Left kidney (tissue), 1 donor: ENCODE measurements at regions not wholly inside any gene's neighbourhood (a gene's known extent, or its start where the extent isn't known, plus 50 kb on each side); places are given as distances from the start of the nearest gene placed in this dataset.
A peak's percentile ranks its signal among the peaks of the same experiment; 100 is the strongest.

Experiments used
- DNase-seq: peaks from one replicate; pipeline ENCODE4 v3.0.0-alpha.2; 2013

DNA sequence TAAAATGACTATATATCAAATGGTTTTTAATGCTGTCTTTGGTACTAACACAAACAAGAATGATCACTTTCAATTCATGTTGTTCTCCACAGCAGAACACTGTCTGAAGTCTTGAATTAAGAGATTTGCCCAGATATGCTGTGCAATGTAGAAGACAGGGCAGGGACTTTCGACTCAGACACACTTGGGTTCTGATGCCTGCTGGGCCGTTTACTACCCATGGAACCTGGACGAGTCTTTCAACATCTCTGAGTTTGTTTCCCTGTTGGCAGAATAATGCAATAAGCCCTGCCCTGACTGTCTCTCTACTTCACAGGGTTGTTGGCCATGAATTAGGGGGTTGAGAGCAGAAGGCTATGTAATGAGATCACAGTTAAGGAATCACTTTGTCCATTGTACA is 162.6 kb upstream of the TMPO start:
- DNase-seq, result no peak

- no peak for DNase-seq
Observed at GRCh38 chr12:98354520-98355035, 160.8 kb upstream of the TMPO start.

DNA sequence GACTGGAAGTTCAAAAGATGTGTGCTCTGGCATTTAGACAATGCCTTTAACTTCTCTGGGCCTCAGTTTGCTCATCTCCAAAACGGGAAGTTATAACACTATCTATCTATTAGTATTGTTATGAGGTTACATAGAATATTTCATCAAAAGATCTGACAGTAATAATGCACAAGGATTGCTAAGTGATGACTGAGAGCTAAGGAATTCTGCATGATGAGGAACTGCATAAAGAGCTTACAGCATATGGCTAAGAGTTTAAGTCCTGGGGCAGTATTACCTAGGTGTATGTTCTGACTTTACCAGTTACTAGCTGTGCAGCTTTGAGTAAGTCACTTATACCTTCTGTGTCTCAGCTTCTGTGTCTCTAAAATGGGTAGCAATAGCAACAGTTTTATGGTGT is 160.1 kb upstream of the TMPO start:
- DNase-seq, result no peak

DNA sequence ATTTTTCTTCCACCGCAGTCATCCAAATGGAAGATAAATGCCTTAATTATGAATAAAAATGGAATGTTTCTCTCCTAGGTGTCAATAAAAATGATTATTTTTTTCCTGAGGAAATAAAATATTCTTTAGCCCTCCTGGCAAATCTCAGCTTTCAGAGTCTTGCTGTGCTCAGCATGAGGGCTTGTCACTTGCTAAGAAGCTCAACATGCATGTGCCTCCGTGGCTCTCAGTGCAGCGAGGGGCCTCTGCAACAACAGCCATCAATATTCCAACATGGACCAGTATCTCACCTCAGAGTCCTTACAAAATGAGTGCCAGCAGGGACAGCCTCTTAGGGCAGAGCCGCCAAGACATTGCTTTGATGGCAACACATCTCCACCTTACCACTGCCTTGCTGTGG is 159.5 kb upstream of the TMPO start:
- DNase-seq, result no peak

DNA sequence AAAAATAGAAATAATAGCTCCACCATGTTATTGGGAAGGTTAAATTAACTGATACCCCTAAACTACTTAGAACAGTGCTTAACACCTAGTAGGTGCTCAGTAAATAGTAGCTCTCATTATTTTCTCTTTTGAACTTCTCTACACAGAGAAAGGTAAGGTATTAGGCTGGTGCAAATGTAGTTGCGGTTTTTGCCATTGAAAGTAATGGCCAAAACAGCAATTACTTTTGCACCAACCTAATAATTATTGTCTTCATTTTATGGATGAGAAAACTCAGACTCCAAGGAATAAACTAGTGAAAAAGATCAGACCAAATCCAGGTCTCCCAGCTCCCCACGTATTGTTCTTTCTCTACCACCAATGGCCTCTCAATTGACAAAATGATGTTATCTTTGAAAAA is 157.2 kb upstream of the TMPO start:
- DNase-seq, result no peak

- no peak for DNase-seq
Observed at GRCh38 chr12:98359856-98360255, 155.5 kb upstream of the TMPO start.

- no peak for DNase-seq
Observed at GRCh38 chr12:98360401-98360800, 155.0 kb upstream of the TMPO start.

- no peak for DNase-seq
Observed at GRCh38 chr12:98369581-98369980, 145.8 kb upstream of the TMPO start.

DNA sequence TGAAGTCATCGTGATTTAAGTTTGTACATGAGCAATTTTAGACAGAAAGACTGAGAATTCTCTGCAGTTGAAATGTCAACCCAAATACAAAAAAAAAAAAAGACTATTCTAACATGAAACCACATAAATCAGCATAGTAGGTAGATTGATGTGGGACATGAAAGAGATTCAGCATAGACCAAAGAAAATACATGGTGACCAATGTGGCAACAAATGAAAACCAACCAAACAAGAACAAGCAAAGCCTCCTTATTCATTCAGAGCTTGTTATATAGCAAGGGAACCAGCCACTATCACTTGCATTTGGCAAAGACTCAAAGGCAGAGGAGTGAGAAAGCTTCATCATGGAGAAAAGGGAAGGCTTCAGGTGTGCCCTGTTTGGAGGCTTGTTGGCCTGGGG is 144.4 kb upstream of the TMPO start:
- DNase-seq, result no peak

DNA sequence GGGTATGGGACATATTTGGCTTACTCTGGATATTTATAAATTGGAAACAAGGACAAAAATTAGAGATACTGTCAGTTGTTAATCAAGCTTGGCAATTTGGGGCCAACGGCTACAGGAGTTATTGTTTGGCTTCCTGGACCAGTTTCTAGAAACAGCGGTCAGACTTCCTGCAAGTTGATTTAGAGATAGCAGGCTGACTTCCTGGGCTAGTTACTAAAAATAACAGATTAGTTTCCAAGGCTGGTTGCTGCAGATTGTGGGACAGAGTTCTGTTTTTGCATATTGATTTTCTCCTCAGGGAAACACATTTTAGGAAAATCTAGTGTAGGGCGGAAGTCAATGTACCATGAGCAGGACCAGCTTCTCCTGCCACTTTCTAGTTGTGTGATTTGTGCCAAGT is 144.0 kb upstream of the TMPO start:
- DNase-seq, result no peak

GRCh38 chr12:98372340-98373024 is 142.9 kb upstream of the TMPO start:
- DNase-seq, result no peak

DNA sequence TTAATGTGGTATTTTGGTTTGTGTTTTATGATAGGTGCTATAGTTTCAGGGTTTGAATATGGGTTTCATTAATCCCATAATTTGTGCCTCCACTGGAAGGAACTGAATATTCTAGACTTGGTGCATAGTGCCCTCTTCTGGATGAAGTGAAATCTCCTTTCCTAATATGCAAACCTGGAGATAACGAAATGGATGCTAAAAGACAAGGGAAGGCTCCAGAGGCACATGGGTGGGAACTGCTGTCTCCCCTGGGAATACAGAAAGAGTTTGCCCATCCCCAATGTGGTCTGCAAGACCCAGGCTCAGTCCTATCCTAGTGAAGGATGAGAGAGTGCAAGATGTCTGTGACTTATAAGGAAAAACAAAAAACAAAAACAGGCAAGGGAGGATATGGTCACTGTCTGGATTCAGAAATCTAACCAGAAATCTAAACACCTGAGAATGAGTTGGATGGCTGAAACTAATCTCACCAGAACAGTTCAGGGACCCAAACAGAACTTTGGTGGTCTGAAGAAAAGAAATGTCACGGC is 142.3 kb upstream of the TMPO start:
- DNase-seq, result peak; percentile 61

- no peak for DNase-seq
Observed at GRCh38 chr12:98374007-98374406, 141.4 kb upstream of the TMPO start.

DNA sequence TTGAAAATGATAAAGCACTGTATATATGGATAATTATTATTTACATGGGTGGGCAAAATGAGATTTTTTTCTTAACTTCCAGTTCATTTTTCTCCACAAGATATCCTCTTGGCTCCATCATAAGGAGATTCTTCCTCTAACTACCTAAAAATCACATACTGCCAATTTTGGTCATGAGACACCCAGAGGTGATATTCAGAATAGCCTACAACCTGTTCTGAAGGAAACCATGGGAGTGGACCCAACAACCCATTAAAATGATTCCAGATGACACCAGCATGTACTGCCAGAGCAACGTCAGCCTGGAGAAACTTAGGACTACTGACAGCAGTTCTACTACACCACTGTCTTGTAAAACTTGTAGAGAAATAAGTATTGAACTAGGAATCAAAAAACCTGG is 136.3 kb upstream of the TMPO start:
- DNase-seq, result no peak

DNA sequence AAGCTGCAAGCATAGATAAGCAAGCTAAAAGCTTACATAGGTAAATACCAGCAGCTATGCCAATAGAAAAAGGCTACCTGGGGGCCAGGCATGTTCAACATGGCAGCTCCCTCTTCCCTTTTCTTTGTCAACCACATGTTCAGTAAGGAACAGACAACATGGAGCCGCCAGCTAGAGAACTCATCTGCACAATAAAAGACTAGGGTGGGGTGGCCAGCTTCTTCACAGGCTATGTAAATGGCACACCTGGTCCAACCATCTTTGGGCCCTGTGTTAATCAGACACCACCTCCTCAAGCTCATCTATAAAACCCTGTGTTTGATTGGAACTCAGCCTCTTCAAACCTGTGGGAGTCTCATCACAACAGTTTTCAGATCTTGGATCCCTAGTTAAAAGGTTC is 129.7 kb upstream of the TMPO start:
- DNase-seq, result no peak

DNA sequence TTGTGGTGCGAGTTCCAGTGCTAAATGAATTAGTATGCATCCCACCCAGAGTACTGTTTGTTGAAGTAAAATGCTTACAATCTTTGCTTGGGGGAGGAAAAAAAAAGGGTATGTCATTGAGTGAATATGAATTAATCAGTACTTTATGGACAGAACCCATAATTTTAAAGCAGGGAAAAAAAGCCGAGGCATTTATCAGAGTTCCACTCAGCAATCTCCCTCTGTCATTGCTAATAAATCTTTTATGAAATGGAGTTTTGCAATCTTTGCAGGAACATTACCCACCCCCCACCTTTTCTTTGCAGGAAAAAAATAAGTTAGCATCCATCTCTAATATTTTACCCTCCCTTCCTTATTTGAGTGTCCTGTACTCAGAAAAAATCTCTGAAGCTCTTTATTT is 127.9 kb upstream of the TMPO start:
- DNase-seq, result no peak

- no peak for DNase-seq
Observed at GRCh38 chr12:98388126-98388525, 127.3 kb upstream of the TMPO start.

- DNase-seq, result no peak
Observed at GRCh38 chr12:98389593-98389992, 125.8 kb upstream of the TMPO start.

DNA sequence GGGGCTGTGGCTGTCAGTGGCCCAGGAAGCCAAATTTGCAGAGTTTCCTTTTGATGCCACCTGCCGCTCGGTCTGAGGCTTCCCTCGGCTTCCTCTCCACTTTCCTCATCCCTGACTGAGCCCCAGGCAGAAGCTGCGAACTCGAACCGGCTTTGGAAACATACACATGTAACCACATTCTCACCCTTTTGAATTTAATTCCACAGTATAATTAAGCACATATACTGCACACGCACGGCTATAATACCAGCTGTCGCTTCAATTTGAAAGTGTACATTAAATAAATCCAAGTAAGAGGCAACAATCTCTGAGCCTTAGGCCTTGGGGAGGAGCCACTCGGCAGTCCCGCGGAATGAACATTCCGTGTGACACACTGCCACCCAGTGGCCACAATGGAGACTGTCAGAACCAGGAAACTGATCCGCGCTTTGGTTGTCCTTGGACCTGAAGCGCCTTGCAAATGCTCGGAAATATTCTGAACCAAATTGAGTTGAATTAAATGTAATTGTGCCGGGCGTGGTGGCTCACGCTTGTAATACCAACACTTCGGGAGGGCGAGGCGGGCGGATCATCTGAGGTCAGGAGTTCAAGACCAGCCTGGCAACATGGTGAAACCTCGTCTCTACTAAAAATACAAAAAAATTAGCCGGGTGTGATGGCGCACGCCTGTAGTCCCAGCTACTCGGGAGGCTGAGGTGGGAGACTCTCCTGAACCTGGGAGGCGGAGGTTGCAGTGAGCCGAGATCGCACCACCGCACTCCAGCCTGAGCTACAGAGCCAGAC is 117.9 kb upstream of the TMPO start:
- peak; percentile 87 for DNase-seq

- DNase-seq, result no peak
Observed at GRCh38 chr12:98399532-98399931, 115.9 kb upstream of the TMPO start.

- no peak for DNase-seq
Observed at GRCh38 chr12:98401427-98401826, 114.0 kb upstream of the TMPO start.

DNA sequence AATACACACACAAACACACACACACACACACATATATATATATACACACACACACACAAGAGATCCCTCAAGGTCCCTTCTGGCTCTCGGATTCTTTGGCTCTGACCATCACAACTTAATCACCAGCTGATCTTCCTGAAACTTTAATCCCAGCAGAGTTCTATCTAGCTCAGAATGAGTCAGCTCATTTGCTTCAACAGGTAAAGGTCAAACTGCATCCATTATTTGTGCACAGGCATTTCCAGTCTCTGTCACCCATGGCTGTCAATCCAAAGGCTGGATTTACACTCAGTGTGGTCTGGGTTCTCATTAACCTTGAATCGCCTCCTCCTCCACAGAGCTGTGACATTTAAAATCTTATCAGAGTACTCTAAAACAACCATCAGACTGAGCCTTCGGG is 113.3 kb upstream of the TMPO start:
- no peak for DNase-seq

GRCh38 chr12:98402671-98403070 is 112.7 kb upstream of the TMPO start:
- no peak for DNase-seq

DNA sequence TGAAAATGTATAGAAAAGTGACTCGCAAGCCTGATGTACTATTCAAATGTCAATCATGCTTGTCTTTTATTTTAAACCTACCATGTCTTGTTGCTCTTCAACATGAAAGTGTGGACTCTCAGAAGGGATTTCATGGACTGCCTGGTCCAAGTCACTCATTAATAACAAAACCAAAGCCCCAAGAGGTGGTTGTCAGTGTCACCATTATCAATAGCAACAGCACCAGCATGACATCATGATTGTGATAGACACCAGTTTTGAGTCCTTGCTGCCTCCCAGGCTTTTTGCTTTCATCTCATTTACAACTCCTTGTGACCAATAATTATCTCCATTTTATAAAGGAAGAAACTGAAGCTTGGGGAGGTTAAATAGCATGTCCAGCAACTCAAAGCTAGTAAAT is 112.0 kb upstream of the TMPO start:
- no peak for DNase-seq
